ENCODE measurements at regions not wholly inside any gene's neighbourhood (a gene's known extent, or its start where the extent isn't known, plus 50 kb on each side); places are given as distances from the start of the nearest gene placed in this dataset.

- TF ChIP-seq POLR2A (IDR thresholded peaks at IDR 0.05) (no peak), CTCF (IDR thresholded peaks at IDR 0.05) (no peak)
These were observed 263.0 kb upstream of the SOX5 start for GRCh38 chr12:24212496-24212895.
